ENCODE measurements at regions not wholly inside any gene's neighbourhood (a gene's known extent, or its start where the extent isn't known, plus 50 kb on each side); places are given as distances from the start of the nearest gene placed in this dataset.

- Histone ChIP-seq H3K36me3 (ENCODE audit: control insufficient read depth, insufficient read depth, low read length) (no peaks in the 10 kb centered on the region), H3K79me2 (ENCODE audit: control insufficient read depth, insufficient read depth, low read length) (no peaks in the 10 kb centered on the region)
Observed at GRCh38 chr15:69860321-69860720, 237.4 kb downstream of the TLE3 start.

GRCh38 chr15:69860921-69861320, 236.8 kb downstream of the TLE3 start:
- Histone ChIP-seq H3K4me3 (replicated peaks in 1 of 4; ENCODE audit: control extremely low read depth in 1 of 4, insufficient read depth in 1 of 4, low read depth in 3 of 4, low read length in 4 of 4) (no peak overlapping the region), H3K27ac (ENCODE audit: insufficient read depth, low read length) (no peak overlapping the region), H3K36me3 (ENCODE audit: control insufficient read depth, insufficient read depth, low read length) (no peaks in the 10 kb centered on the region), H3K9ac (ENCODE audit: insufficient read depth, low read length) (no peak overlapping the region), H3K4me1 (ENCODE audit: control insufficient read depth, extremely low read depth, insufficient read depth, low read length) (no peaks in the 10 kb centered on the region), H3K4me2 (ENCODE audit: extremely low read depth, insufficient read depth, low read length) (no peak overlapping the region), H2AFZ (ENCODE audit: low read length) (no peak overlapping the region), H3K9me3 (ENCODE audit: control insufficient read depth, insufficient read depth, low read depth, low read length) (no peaks in the 10 kb centered on the region), H3K79me2 (ENCODE audit: control insufficient read depth, insufficient read depth, low read length) (no peaks in the 10 kb centered on the region), H3K27me3 (ENCODE audit: control insufficient read depth, insufficient read depth, low read length) (no peaks in the 10 kb centered on the region), H4K20me1 (ENCODE audit: control insufficient read depth, extremely low read depth, insufficient read depth, low read length) (no peaks in the 10 kb centered on the region)
- TF ChIP-seq EZH2 (IDR thresholded peaks at IDR 0.05; ENCODE audit: low read length, missing control alignments) (no peak), CTCF (conservative IDR thresholded peaks at IDR 0.05 in 1 of 2, IDR thresholded peaks at IDR 0.05 in 1 of 2; ENCODE audit: low read depth in 1 of 2, low read length in 2 of 2) (no peak)
- DNase-seq (ENCODE audit: low read depth in 2 of 2): no peak

More at GRCh38 chr15:69860321-69860720, 237.4 kb downstream of the TLE3 start:
- no peak overlapping the region for H2AFZ ChIP-seq (ENCODE audit: low read length)
- H3K9me3 ChIP-seq (ENCODE audit: control insufficient read depth, insufficient read depth, low read depth, low read length): no peaks in the 10 kb centered on the region
- no peak overlapping the region for H3K4me2 ChIP-seq (ENCODE audit: extremely low read depth, insufficient read depth, low read length)
- H3K4me1 ChIP-seq (ENCODE audit: control insufficient read depth, extremely low read depth, insufficient read depth, low read length): no peaks in the 10 kb centered on the region
- H4K20me1 ChIP-seq (ENCODE audit: control insufficient read depth, extremely low read depth, insufficient read depth, low read length): no peaks in the 10 kb centered on the region
- H3K27ac ChIP-seq (ENCODE audit: insufficient read depth, low read length): no peak overlapping the region
- no peak overlapping the region for H3K4me3 ChIP-seq (replicated peaks in 1 of 4; ENCODE audit: control extremely low read depth in 1 of 4, insufficient read depth in 1 of 4, low read depth in 3 of 4, low read length in 4 of 4)
- no peak overlapping the region for H3K9ac ChIP-seq (ENCODE audit: insufficient read depth, low read length)
- no peaks in the 10 kb centered on the region for H3K27me3 ChIP-seq (ENCODE audit: control insufficient read depth, insufficient read depth, low read length)
- DNase-seq (ENCODE audit: low read depth in 2 of 2): no peak
- TF ChIP-seq CTCF (conservative IDR thresholded peaks at IDR 0.05 in 1 of 2, IDR thresholded peaks at IDR 0.05 in 1 of 2; ENCODE audit: low read depth in 1 of 2, low read length in 2 of 2): no peak
- TF ChIP-seq EZH2 (IDR thresholded peaks at IDR 0.05; ENCODE audit: low read length, missing control alignments): no peak

- DNase-seq (ENCODE audit: low read depth in 2 of 2): no peak
- H3K36me3 ChIP-seq (ENCODE audit: control insufficient read depth, insufficient read depth, low read length): no peaks in the 10 kb centered on the region
- no peak overlapping the region for H3K4me3 ChIP-seq (replicated peaks in 1 of 4; ENCODE audit: control extremely low read depth in 1 of 4, insufficient read depth in 1 of 4, low read depth in 3 of 4, low read length in 4 of 4)
- no peak overlapping the region for H3K9ac ChIP-seq (ENCODE audit: insufficient read depth, low read length)
- H3K27me3 ChIP-seq (ENCODE audit: control insufficient read depth, insufficient read depth, low read length): no peaks in the 10 kb centered on the region
- TF ChIP-seq EZH2 (IDR thresholded peaks at IDR 0.05; ENCODE audit: low read length, missing control alignments) (no peak), CTCF (conservative IDR thresholded peaks at IDR 0.05 in 1 of 2, IDR thresholded peaks at IDR 0.05 in 1 of 2; ENCODE audit: low read depth in 1 of 2, low read length in 2 of 2) (no peak)
- H3K9me3 ChIP-seq (ENCODE audit: control insufficient read depth, insufficient read depth, low read depth, low read length): no peaks in the 10 kb centered on the region
- H4K20me1 ChIP-seq (ENCODE audit: control insufficient read depth, extremely low read depth, insufficient read depth, low read length): no peaks in the 10 kb centered on the region
- no peaks in the 10 kb centered on the region for H3K4me1 ChIP-seq (ENCODE audit: control insufficient read depth, extremely low read depth, insufficient read depth, low read length)
- H3K27ac ChIP-seq (ENCODE audit: insufficient read depth, low read length): no peak overlapping the region
- no peak overlapping the region for H3K4me2 ChIP-seq (ENCODE audit: extremely low read depth, insufficient read depth, low read length)
- H3K79me2 ChIP-seq (ENCODE audit: control insufficient read depth, insufficient read depth, low read length): no peaks in the 10 kb centered on the region
- H2AFZ ChIP-seq (ENCODE audit: low read length): no peak overlapping the region
Observed at GRCh38 chr15:69861331-69862171, 236.2 kb downstream of the TLE3 start.
